ENCODE measurements at regions not wholly inside any gene's neighbourhood (a gene's known extent, or its start where the extent isn't known, plus 50 kb on each side); places are given as distances from the start of the nearest gene placed in this dataset.

DNA sequence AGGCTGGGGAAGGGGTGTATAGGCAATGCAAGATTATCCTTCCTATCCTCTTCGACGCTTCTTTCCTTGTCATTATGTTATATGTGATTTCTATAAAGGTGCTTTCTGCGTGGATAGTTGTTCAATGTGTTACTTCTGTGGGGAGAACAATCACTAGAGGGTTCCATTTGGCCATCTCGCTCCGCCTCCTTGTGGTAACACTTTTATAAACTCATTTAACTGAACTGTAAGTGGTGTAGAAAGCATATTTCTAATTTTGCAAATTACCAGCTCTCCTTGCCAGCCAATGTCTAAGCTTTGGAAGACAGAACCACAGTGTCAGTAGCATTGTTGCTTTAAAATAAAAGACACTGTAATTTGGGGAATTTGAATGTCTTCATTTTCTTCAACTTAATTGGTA lies 1093.7 kb upstream of the MIR17HG start:
- H3K23ac ChIP-seq (ENCODE audit: low read depth, low read length) = no peak overlapping the region
- no peak overlapping the region for H3K4me2 ChIP-seq (ENCODE audit: low read depth, low read length)
- H3K79me1 ChIP-seq (ENCODE audit: low read depth in 1 of 2, low read length in 2 of 2) = no peaks in the 10 kb centered on the region
- no peak overlapping the region for H4K5ac ChIP-seq (ENCODE audit: low read depth, low read length)
- no peaks in the 10 kb centered on the region for H3K36me3 ChIP-seq (ENCODE audit: control insufficient read depth, insufficient read depth, low read length)
- H3K14ac ChIP-seq (replicated peaks; ENCODE audit: low read depth, low read length) = no peak overlapping the region
- ChIA-PET POLR2A (ENCODE audit: unreplicated experiment) (no interaction called here), CTCF (no interaction called here)
- dilution Hi-C loops (cut with HindIII; ENCODE audit: low sequenced_read_pairs, unreplicated experiment) = no loop called here
- H3K9me1 ChIP-seq (ENCODE audit: insufficient read depth, low read length) = no peaks in the 10 kb centered on the region
- no peak overlapping the region for H4K8ac ChIP-seq (ENCODE audit: low read depth in 2 of 2, low read length in 2 of 2)
- no peak overlapping the region for H2BK20ac ChIP-seq (ENCODE audit: low read depth, low read length)
- DNase-seq (no peak), ATAC-seq (ENCODE audit: low read depth) (no peak)
- H2AFZ ChIP-seq (replicated peaks; ENCODE audit: low read length, poor library complexity) = no peak overlapping the region
- H4K20me1 ChIP-seq (ENCODE audit: insufficient read depth, low read length) = no peaks in the 10 kb centered on the region
- intact Hi-C loops (cut with micrococcal nuclease) = no loop called here
- H3K56ac ChIP-seq (ENCODE audit: extremely low read depth, insufficient read depth, low read length) = no peak overlapping the region
- no peak overlapping the region for H2AK5ac ChIP-seq (ENCODE audit: low read depth, low read length)
- WGBS, 2 experiments (ENCODE audit: extremely low coverage in 2 of 2, insufficient read length in 1 of 2) = no CpG with 5 or more reads among the region's 5 CpGs
- no peak overlapping the region for H4K91ac ChIP-seq (ENCODE audit: insufficient read depth, low read depth, low read length)
- no peak overlapping the region for H2BK5ac ChIP-seq (ENCODE audit: low read depth, low read length, poor library complexity, severe bottlenecking)
- TF ChIP-seq POLR2A (IDR thresholded peaks at IDR 0.05; ENCODE audit: low read depth, low read length) (no peak), RCOR1 (IDR thresholded peaks at IDR 0.05; ENCODE audit: insufficient replicate concordance, low read length) (no peak), RFX5 (IDR thresholded peaks at IDR 0.05; ENCODE audit: low read depth, low read length) (no peak), BHLHE40 (IDR thresholded peaks at IDR 0.05; ENCODE audit: low read depth, low read length) (no peak), CHD1 (IDR thresholded peaks at IDR 0.05; ENCODE audit: low read depth, low read length) (no peak)
- TF ChIP-seq, protein P1, sequence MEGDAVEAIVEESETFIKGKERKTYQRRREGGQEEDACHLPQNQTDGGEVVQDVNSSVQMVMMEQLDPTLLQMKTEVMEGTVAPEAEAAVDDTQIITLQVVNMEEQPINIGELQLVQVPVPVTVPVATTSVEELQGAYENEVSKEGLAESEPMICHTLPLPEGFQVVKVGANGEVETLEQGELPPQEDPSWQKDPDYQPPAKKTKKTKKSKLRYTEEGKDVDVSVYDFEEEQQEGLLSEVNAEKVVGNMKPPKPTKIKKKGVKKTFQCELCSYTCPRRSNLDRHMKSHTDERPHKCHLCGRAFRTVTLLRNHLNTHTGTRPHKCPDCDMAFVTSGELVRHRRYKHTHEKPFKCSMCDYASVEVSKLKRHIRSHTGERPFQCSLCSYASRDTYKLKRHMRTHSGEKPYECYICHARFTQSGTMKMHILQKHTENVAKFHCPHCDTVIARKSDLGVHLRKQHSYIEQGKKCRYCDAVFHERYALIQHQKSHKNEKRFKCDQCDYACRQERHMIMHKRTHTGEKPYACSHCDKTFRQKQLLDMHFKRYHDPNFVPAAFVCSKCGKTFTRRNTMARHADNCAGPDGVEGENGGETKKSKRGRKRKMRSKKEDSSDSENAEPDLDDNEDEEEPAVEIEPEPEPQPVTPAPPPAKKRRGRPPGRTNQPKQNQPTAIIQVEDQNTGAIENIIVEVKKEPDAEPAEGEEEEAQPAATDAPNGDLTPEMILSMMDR (conservative IDR thresholded peaks at IDR 0.05; ENCODE audit: low read depth, low read length) = no peak
- H2BK15ac ChIP-seq (ENCODE audit: low read depth, low read length) = no peak overlapping the region
- no peak overlapping the region for H3K18ac ChIP-seq (ENCODE audit: low read depth, low read length)
- H3K4ac ChIP-seq (ENCODE audit: low read depth, low read length) = no peak overlapping the region
- no peak overlapping the region for H3K9ac ChIP-seq (ENCODE audit: low read depth, low read length)
- no peak overlapping the region for H2AK9ac ChIP-seq (replicated peaks; ENCODE audit: low read depth, low read length, poor library complexity)
- no peak overlapping the region for H3K27ac ChIP-seq (ENCODE audit: insufficient read depth, low read length)
- H3K9me3 ChIP-seq (ENCODE audit: control insufficient read depth, insufficient read depth, low read length) = peaks cover 9% of the 10 kb centered on the region
- H3K4me1 ChIP-seq (ENCODE audit: control insufficient read depth, insufficient read depth, low read length) = no peaks in the 10 kb centered on the region
- H3K4me3 ChIP-seq (ENCODE audit: insufficient read depth, low read depth, low read length) = no peak overlapping the region
- BruUV-seq (replicated peaks) = no TSS peak
- H2BK120ac ChIP-seq (ENCODE audit: low read depth, low read length) = no peak overlapping the region
- in situ Hi-C loops (cut with MboI; ENCODE audit: low sequenced_read_pairs) = no loop called here
- H3K27me3 ChIP-seq (ENCODE audit: control insufficient read depth, insufficient read depth, low read length) = no peaks in the 10 kb centered on the region

All from IMR-90 (cell line).